Panc1 (cell line): ENCODE measurements at regions not wholly inside any gene's neighbourhood (a gene's known extent, or its start where the extent isn't known, plus 50 kb on each side); places are given as distances from the start of the nearest gene placed in this dataset.

Source experiments
- ATAC-seq: fragments of 200-7000 bp; cut with Tn5 transposase; 2 replicates; pipeline ENCODE4 v1.9.1; 2020; ENCODE audit warnings: mild to moderate bottlenecking, moderate library complexity
- BruUV-seq: library from RNA; stranded (reverse); fragments of 400-500 nt; replicated peaks from 2 replicates; lab custom pipeline; 2021; lab: Mats Ljungman, UMichigan
- CTCF ChIA-PET: fragments of 300-600 bp; sonication (Branson Sonifier 250); formaldehyde crosslinking; loops from one replicate; lab custom pipeline; 2022; ENCODE audit warnings: antibody characterized with exemption; lab: Charles Lee
- POLR2A ChIA-PET: fragments of 300-600 bp; sonication (Branson Sonifier 250); formaldehyde crosslinking; loops from one replicate; lab custom pipeline; 2022; ENCODE audit warnings: antibody characterized with exemption; lab: Charles Lee
- DNase-seq: peaks from one replicate; pipeline ENCODE4 v3.0.0-alpha.2; 2010; ENCODE audit warnings: low read depth, low spot score
- H3K27ac ChIP-seq: 2 replicates; pipeline ENCODE4 v1.5.1; 2011; ENCODE audit warnings: mild to moderate bottlenecking, low read length, inconsistent platforms
- H3K27me3 ChIP-seq: fragments of 200-500 bp; sonication (Bioruptor generic); 2 replicates; pipeline ENCODE4 v1.6.0; 2014; ENCODE audit warnings: low read length, inconsistent platforms; ENCODE audit not compliant: control insufficient read depth, insufficient read depth
- H3K36me3 ChIP-seq: fragments of 200-500 bp; sonication (Bioruptor generic); 2 replicates; pipeline ENCODE4 v1.5.1; 2014; ENCODE audit warnings: inconsistent platforms, mild to moderate bottlenecking, low read length, moderate library complexity; ENCODE audit not compliant: control insufficient read depth, insufficient read depth
- H3K4me1 ChIP-seq: 2 replicates; pipeline ENCODE4 v1.5.1; 2011; ENCODE audit warnings: inconsistent platforms, mild to moderate bottlenecking, low read length, moderate library complexity; ENCODE audit not compliant: control insufficient read depth, insufficient read depth
- H3K4me3 ChIP-seq, 2 experiments: 2 replicates each; pipeline ENCODE4 v1.5.1; 2011 to 2012; ENCODE audit warnings: low read depth in 2 of 2, low read length in 2 of 2, mild to moderate bottlenecking in 2 of 2, inconsistent platforms in 1 of 2, moderate library complexity in 1 of 2
- H3K9me3 ChIP-seq: fragments of 200-500 bp; sonication (Bioruptor generic); 2 replicates; pipeline ENCODE4 v1.5.1; 2014; ENCODE audit warnings: low read depth, mild to moderate bottlenecking, inconsistent platforms, low read length, moderate library complexity; ENCODE audit not compliant: control insufficient read depth, insufficient read depth
- CTCF ChIP-seq: fragments of 450-650 bp; IDR thresholded peaks from 2 replicates; pipeline ENCODE4 v1.5.1; 2017; ENCODE audit warnings: mild to moderate bottlenecking
- POLR2AphosphoS5 ChIP-seq: IDR thresholded peaks from 2 replicates; pipeline ENCODE4 v1.6.1; 2012; ENCODE audit warnings: mild to moderate bottlenecking, low read depth, low read length, moderate library complexity
- REST ChIP-seq, 2 experiments: IDR thresholded peaks; 2 replicates each; pipeline ENCODE4 v1.6.1; 2011 to 2012; ENCODE audit warnings: low read depth in 2 of 2, control low read depth in 1 of 2, low read length in 1 of 2, mild to moderate bottlenecking in 1 of 2, moderate library complexity in 1 of 2; ENCODE audit not compliant: insufficient read depth in 1 of 2
- SIN3A ChIP-seq: IDR thresholded peaks from 2 replicates; pipeline ENCODE4 v1.6.1; 2012; ENCODE audit warnings: low read depth, mild to moderate bottlenecking, low read length, moderate library complexity, borderline replicate concordance; ENCODE audit not compliant: insufficient read depth
- TCF7L2 ChIP-seq: IDR thresholded peaks from 2 replicates; pipeline ENCODE4 v1.6.1; 2011; ENCODE audit warnings: mild to moderate bottlenecking, low read depth, low read length, inconsistent platforms
- in situ Hi-C: cut with HindIII; loops from 2 replicates; pipeline ENCODE4 v1.10.0; 2016; ENCODE audit warnings: low sequenced_read_pairs, low pct_unique_long_range_greater_than_20kb
- intact Hi-C: fragments of 100-400 bp; cut with micrococcal nuclease; formaldehyde crosslinking; loops from one replicate; pipeline ENCODE4 v1.10.0; 2022; ENCODE audit not compliant: unreplicated experiment

DNA sequence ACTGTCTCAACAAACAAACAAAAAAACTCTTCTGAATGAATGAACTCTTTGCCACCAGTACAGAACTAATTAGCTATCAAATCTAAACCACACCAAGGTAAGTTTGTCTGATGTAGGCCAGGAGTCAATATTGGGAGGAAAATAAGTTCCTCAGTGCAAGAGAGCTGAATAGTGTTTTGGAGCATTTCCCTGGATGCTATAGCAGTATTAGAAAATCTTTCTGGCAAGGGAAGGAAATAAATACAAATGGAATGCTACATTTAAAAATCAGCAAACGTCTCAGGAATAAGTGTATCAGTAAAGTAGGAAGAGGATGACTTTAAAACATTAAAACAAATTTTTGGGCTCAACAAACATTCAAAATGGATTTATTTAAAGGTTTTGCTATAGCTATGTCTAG lies 81.3 kb upstream of the TMTC4 start:
- no peaks in the 10 kb centered on the region for H3K27me3 ChIP-seq
- H3K9me3 ChIP-seq = no peaks in the 10 kb centered on the region
- H3K36me3 ChIP-seq = no peaks in the 10 kb centered on the region
- ATAC-seq = no peak
- in situ Hi-C loops = no loop called here
- no peak for DNase-seq
- CTCF ChIA-PET = no interaction called here
- TF ChIP-seq SIN3A (no peak), CTCF (no peak), REST (IDR thresholded peaks at IDR 0.05; ENCODE audit: insufficient read depth in 1 of 2, low read depth in 2 of 2, low read length in 1 of 2) (no peak), POLR2AphosphoS5 (no peak), TCF7L2 (no peak)
- no peak overlapping the region for H3K27ac ChIP-seq
- BruUV-seq = no TSS peak
- H3K4me3 ChIP-seq = no peak overlapping the region
- POLR2A ChIA-PET = no interaction called here
- H3K4me1 ChIP-seq = no peaks in the 10 kb centered on the region
- intact Hi-C loops = no loop called here

GRCh38 chr13:100754459-100754858 lies 79.9 kb upstream of the TMTC4 start:
- in situ Hi-C loops (no loop called here), intact Hi-C loops (no loop called here)
- no peak for DNase-seq
- no TSS peak for BruUV-seq
- Histone ChIP-seq H3K36me3 (no peaks in the 10 kb centered on the region), H3K27me3 (no peaks in the 10 kb centered on the region), H3K9me3 (no peaks in the 10 kb centered on the region), H3K4me3 (no peak overlapping the region), H3K27ac (no peak overlapping the region), H3K4me1 (no peaks in the 10 kb centered on the region)
- TF ChIP-seq CTCF (no peak), TCF7L2 (no peak), SIN3A (no peak), REST (IDR thresholded peaks at IDR 0.05; ENCODE audit: insufficient read depth in 1 of 2, low read depth in 2 of 2, low read length in 1 of 2) (no peak), POLR2AphosphoS5 (no peak)
- POLR2A ChIA-PET = no interaction called here
- no peak for ATAC-seq
- CTCF ChIA-PET = no interaction called here
